ENCODE measurements at regions not wholly inside any gene's neighbourhood (a gene's known extent, or its start where the extent isn't known, plus 50 kb on each side); places are given as distances from the start of the nearest gene placed in this dataset.

- TF ChIP-seq CTCF (IDR thresholded peaks at IDR 0.05) (no peak), POLR2A (IDR thresholded peaks at IDR 0.05) (no peak)
These were observed 102.2 kb downstream of the DIO2 start for GRCh38 chr14:80109055-80109454.

All from body of pancreas (tissue), 4 donors.